DMS 273 treated with DMSO at 0.1 percent for 48 hours (cell line): ENCODE measurements at regions not wholly inside any gene's neighbourhood (a gene's known extent, or its start where the extent isn't known, plus 50 kb on each side); places are given as distances from the start of the nearest gene placed in this dataset.
"Not testable (repeated sequence)": the region's sequence is repeated elsewhere in the genome, so short reads cannot be mapped to it uniquely, and the experiment has no call there.

Experiments used
- DNase-seq: peaks from one replicate; lab custom pipeline; 2025; lab: John Stamatoyannopoulos, UW

DNA sequence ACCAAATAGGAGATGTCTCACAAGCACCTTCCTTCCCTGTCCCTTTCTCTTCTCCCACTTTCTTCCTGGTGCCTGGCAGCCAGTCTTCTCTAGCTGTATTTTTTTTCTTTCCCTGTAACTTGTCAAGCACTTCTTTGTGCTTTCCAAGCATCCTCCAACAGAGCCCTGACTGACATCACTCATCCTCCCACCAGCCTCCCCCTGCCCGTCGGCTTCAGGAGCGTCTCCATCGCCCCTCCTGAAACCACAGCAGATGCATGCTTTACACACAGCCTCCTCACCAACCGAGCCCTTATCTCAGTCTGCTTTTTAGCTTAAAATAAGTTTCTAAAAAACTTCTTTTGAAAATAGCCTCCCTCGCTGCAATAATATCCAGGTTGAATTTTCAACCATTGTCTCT lies 268.7 kb upstream of the CDH5 start:
- DNase-seq = no peak

DNA sequence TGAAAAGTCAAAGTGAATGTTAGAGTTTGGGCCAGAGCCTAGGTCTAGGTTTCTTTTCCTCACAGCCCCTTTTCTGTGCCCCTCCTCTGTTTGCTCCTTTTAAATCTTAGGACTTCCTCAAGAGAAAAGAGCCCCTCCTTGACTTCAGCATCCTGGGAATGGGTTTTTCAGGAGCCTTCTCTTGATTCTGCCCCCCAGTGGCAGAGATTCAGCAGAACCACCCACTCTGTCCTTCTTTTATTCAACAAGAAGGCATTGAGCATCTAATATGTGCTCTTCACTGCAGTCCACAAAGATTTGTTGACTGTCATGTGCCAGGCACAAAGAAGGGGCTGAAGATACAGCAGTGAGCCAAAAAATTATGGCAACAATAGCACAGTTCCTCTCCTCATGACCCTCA lies 270.8 kb upstream of the CDH5 start:
- no peak for DNase-seq

DNA sequence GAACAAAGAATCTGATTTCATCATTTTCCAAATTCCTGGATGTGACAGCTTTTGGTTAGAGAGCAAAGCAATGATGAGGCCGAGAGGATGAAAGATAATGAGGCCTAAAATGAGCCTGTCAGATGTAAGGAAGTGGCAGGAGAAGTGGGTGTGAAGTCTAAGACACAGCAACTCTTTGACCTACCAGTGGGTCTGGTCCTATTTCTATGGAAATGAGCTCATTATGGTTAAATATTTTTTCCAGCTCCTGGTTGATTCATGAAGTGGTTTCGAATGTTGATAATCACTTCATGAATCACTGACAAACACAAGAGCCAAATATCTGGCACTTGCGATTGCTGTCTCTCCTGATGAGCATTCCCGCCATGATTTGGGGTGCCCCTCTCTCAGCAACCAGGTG lies 273.3 kb upstream of the CDH5 start:
- DNase-seq = no peak

DNA sequence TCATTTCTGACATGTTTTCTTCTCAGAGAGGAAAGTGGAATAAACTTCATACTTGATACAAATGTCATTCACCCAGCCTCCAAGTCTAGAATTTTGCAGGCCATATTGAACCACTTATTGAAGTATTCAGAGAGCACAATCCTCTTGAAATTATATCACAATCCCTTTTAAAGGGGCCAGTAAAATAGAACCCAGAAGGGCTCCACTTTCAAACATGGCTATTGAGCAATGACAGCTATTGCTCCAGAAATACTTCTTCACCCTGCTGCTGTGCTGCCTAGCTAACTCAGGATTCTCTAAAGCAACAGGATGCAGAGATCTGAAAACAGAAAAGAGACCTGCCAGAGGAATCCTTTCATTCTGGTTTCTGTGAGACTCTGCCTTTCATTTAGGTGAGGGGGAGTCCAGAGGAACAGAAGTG lies 275.0 kb upstream of the CDH5 start:
- no peak for DNase-seq

DNA sequence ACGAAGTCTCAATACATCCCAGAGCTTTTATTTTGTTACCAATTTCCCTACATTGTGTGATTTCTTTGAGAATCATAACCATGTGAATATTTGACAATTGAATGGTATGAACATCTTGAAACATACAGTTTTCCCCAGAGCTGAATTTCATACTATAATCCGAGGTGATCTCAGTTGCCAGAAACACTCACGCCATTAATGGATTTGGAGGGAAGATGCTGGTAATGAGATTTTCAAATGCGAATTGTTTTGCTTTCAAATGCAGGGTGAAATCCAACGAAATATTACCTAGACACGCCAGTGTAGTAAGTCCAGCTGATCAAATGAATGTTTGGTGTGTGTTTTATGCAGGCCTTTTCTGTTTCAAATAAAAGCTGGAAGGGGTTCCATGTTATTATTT lies 277.8 kb upstream of the CDH5 start:
- no peak for DNase-seq

DNA sequence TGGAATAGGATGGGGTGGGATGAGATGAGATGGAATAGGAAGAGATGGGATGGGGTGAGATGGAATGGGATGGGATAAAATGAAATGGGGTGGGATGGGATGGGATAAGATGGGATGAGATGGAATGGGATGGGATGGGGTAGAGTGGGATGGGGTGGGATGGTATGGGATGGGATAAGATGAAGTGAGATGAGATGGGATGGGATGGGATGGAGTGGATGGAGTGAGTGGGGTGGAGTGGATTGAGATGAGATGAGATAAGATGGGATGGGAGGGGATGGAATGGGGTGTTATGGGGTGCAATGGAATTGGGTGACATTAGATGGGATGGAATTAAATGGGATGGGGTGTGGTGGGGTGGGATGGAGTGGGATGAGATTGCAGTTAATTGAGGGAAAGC lies 279.2 kb upstream of the CDH5 start:
- DNase-seq = no peak

DNA sequence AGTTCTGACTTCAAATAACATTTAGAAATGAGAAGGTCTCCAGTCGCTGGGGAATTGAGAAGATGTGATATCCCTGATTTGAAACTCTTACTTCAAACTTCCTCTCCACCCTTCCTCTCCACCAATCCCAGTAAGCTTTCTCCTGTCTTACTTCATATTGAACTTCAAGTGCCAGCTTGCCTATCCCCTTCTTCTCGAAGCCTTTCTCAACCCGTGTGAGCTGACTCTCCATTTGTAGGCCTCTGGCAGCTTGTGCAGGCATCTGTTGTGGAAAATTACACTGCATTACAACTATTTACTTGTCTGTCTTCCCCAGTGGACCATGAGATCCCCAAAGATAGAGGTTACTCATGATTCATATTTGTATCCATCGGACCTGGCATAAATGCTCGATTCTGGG lies 280.8 kb upstream of the CDH5 start:
- DNase-seq = no peak

DNA sequence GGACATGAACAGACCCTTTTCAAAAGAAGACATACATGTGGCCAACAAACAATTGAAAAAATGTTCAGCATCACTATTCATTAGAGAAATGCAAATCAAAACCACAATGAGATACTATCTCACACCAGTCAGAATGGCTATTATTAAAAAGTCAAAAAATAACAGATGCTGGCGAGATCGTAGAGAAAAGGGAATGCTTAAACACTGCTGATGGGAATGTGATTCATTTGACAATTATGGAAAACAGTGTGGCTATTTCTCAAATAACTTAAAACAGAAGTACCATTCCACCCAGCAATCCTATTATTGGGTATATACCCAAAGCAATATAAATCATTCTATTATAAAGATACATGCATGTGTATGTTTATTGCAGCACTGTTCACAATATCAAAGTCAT lies 281.8 kb upstream of the CDH5 start:
- DNase-seq = not testable (repeated sequence)

DNA sequence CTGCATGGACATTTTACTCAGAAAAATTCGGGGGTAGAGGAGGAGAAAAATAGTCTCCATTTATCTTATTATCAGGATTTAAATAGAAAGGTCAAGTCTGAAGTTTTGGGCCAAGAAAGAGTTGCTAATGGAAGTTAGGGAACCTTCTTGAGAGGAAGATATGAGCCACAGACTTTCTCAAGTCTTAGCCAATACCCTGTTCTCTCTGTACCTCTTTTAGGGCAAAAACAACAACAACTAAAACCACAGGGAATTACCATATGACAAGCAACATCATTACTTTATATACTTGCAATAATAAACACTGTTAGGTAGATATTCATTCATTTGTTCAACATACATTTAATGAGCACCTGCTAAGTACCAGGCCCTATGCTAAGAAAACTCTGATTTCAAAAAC lies 282.2 kb upstream of the CDH5 start:
- no peak for DNase-seq

DNA sequence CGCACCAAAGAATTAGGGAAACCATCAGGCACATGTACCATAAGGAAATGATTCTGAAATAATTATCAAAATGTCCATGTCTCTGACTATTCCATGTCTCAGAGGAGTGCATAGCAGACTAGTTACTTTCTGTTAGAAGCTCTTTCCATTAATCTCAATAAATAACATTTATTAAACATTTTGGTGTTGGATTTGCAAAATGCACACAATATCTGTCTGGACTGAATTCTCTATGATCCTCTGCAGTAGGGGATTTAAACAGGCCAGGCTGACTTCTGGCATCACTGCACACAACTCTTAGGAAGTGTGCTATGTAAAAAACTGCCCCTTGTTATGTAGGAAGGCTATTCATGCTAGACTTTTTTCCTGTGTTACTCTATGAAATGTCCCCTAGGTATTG lies 283.3 kb upstream of the CDH5 start:
- no peak for DNase-seq

DNA sequence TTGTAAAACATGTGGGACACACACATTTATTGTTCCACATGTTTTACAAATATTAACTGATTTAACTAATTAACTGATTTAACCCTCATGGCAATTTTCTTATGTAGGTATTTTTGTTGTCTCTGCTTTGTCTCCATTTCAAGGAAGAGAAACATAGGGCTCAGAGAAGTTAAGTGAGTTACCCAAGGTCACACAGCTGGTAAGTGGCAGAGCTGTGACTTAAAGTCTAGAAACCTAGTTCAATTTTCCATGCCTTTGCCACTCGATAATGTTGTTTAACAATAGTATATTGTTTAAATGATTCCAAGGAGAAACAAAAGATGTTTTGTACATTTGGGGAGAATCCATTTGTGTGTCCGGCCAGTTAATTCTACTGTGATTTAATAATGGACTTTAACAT lies 284.1 kb upstream of the CDH5 start:
- DNase-seq = no peak

DNA sequence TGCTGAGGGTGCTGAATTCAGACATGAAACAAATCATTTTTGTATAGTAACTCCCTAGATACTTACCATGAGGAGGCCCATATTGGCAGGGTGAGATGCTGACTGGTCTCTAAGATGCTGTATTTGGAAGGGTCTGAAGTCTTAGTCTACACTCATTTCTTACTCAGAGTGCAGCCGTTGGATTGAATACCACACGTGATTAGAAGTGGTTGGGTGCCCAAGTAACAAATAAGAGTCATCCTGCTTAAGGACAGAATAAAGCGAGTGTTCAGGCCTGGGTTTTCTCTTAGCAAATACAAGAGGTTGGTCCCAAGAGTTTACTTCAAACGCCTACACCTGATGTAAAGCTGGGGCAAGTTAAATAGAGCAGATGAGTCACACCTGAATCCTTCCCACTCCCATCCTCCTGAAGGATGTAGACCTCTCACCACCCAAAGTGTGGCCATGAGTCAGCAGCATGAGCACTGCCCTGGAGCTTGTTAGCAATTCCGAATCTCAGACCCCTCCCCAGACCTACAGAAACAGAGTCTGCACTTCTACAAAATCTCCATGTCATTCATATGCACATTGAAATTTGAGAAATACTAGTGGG lies 284.6 kb upstream of the CDH5 start:
- no peak for DNase-seq

DNA sequence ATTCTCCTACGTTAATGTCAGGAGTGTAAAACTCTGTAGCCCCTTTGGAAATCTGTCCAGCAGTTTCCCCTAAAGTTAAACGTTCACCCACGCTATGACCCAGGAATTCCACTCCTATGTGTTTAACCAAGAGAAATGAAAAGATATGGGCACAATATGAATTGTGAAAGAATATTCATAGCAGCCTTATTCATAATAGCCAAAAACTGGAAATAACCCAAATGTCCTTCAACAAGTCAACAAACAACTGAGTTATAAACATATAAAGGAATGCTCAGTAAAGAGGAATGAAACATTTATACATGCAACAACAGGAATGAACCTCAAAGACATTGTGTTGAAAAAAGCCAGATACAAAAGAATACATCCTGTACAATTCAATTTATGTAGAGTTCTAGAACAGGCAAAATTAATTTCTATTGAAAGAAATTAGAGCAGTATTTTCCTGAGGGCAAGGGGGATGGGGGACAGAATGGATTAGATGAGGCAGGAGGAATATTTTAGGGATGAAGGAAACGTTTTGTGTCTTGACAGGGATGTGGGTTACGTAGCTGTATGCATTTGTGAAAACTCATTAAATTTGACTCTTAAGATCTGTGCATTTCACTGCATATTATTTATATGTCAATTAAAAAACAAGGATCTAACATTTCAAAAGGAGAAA lies 286.7 kb upstream of the CDH5 start:
- DNase-seq = no peak

DNA sequence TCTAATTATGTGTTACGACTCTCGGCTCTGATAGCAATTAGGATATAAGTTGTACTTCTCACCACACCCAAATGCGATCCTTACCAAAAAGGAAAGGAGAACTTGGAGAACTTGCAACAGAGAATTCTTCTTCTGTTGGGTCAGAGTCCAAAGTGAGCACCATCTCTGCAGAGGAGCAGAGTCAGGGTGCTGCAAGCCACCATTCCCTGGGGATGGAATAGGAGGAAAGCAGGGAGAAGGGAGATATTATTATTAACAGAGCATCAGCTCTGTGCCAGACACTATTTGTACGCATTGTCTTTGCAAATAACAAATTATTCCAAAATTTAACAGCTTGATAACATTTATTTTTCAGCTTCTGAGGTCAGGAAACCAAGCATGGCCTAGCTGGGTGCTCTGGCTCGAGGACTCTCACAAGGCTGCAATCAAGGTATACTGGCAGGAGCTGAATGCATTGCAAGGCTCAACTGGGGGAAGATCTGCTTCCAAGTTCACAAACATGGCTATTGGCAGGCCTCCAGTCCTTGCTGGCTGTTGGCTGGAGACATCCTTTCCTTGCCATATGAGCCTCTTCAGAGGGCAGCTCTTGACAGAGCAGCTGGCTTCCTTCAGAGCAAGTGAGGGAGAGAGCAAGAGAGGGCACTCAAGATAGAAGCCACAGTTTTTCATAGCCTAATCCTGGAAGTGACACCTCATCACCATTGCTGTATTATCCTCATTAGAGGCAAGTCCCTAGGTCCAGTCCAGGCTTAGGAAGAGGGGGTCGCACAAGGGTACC lies 296.2 kb upstream of the CDH5 start:
- DNase-seq = peak; percentile 12

DNA sequence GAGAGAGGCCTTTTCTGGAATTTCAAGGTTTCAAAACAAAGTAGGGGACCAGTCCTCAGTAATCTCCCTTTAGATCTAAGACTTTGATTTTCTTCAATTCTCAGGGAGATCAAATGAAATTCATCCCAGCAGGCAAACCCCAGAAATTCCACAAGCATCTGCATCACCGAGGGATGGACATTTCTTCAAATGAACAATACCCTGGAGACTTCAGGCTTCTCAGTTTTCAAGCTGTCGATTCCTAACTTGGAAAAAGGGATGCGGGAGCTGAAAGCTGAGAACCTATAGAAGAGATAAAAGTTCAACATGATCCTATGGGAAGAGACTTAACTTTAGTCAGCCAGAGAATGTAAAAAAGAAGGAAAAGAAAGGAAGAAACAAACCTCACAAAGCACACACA lies 296.9 kb upstream of the CDH5 start:
- no peak for DNase-seq

DNA sequence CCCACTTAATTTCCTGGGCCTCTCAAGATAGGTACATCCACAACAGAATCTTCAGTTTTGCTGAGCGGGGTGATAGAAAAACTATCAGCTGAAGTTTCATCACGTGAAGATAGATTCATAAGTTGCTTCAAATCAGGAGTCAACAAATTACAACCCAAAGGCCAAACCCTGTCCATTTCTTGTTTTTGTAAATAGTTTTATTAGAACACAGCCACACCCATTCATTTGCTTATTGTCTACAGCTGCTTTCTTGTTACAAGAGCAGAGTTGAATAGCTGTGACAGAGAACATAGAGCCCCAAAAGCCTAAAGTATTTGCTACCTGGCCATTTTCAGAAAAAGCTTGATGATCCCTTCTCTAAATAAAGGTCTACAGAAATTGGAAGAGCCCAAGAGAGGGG lies 300.1 kb upstream of the CDH5 start:
- no peak for DNase-seq

DNA sequence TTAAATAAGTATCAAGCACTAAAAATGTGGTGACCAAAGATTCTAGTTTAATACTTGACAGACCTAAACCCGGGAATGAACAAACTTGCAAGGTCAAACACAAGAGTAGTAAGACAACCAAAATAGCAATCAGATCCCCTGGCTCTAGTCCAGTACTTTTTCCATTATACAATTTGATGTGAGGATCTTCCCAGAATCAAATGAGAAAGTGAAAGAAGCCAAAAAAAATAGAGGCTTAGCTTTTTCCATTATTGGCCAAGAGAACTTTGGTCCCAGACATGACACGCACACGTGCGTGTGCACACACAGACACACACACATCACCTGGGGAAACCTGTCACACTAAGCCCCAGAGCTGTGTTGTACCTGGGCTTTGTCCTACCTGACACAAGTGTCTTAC lies 300.6 kb upstream of the CDH5 start:
- no peak for DNase-seq

DNA sequence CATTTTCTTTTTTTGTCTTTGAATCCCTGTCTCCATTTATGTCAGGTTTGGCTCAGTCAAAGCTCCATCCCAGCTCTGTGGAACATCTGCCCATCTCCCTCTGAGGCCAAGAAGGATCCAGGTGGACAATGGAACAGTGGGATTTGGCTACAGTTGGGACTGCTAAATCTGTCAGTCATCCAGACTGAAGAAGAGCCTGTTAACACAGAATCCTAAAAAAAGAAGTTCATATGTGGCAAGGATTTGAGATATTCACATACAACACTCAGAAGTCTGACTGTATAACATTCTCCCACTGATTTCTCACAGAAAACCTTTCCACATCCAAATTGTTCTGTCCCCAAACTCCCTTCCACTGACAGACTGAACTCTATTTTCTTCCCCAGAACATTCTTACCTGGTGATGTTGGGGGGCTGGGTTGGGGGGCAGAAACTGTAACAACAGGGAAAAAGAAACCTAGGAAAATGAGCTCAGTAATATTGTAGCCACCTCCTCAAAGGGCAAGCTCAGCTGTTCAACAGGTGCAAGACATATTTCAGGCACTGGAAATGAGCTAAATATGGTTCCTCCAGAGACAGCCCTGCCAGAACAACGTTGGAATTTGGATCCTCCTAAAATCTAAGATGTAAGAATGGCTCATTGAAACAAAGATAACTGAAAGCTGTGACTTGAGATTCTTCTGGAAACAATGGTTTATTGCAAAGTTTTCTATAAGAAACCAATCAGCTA lies 301.5 kb upstream of the CDH5 start:
- DNase-seq = no peak

DNA sequence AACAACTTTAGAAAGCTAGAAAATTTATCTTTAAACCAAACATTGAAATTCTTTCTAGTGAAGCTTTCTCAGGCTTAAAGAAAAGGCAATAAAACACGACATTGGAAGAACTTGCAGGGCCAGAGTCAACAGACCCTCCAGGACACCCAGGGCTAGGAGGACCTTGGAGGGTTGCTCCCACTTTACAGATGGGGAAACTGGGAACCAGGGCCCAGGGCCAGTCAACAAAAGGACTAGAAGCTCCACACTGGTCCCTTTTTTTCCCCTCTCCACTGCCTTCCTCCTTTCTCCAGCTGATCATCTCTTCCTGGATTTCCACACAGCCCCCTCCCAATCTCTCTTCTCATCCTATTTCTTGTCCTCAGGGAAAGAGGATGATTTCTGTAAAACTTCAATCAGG lies 307.7 kb upstream of the CDH5 start:
- DNase-seq = no peak

DNA sequence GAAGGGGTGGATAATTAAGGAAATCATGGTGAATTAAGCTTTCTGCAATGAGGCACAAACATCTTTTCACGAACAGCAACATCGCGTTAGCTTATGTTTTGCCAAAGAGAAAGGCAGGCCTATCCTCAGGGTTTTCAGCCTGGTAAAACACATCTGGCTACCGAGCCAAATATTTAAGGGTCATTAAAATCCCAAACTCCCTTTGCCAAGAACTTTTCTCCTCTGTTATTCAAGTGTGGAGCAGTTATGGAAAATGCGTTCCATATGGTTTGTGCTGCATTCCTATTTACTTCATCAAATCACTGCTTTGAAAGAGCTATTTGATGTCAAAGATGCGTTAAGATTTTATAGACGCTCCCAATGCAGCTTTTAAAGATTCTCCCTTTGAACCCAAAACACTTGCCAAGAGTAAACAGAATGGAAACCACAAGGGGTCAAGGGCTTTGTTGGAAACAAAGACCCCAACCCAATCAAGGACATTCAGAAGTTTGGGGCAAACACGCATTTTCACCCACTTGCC lies 308.3 kb upstream of the CDH5 start:
- no peak for DNase-seq

DNA sequence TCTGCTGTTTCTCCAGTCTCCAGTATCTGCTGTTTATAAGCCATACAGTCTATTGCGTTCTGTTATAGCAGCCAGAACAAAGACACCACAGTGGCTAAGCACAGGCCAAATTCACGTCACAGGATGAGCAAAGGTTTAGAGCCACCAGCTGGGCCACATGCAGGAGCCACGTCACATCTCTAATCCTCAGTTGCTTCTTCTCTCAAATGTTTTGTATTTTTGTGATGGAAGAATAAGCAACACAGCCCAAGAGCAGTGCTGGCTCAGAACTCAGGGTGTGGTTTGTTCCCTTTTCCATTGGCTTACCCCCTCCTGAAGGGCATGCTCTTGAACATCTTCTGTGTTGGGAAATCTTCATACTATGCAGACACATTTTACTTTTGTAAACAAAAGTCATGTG lies 309.4 kb upstream of the CDH5 start:
- DNase-seq = no peak

DNA sequence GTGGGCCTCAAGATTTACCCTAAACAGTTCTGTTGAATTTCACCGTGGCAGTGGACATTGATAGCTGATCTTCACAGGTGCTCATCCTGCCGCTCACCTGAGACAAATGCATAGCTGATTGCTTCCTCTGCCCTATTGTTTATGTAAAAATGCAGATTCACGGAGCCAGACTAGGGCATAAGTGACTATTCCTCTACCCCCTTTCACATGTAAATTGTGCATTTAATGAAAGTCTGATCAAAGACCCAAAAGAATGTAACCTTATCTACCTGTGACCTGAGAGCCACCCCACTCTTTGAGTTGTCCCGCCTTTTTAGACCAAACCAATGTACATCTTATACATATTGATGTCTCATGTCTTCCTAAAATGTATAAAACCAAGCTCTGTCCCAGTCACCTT lies 312.4 kb upstream of the CDH5 start:
- no peak for DNase-seq

DNA sequence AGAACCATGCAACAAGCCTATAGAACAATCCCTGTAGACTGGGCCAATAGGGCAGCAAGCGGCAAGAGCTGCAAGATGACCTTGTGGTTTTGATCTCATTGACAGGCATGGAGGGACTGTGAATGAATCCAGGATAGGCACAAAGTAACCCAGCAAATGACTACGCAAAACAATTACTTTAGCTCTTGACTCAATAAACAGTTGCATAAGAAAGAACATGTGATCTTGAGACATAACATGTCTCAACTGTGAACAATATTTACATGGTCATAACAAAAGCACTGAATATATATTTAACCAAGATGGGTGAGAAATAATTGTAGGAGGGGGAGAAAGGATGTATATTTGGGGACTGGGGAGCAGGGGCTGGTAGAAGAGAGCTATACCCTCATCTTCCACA lies 313.7 kb upstream of the CDH5 start:
- DNase-seq = no peak
